GM21737 (cell line): ENCODE measurements at regions not wholly inside any gene's neighbourhood (a gene's known extent, or its start where the extent isn't known, plus 50 kb on each side); places are given as distances from the start of the nearest gene placed in this dataset.

Experiments used
- ATAC-seq: cut with Tn5 transposase; IDR thresholded peaks from one replicate; pipeline ENCODE4 v1.9.1; 2021; ENCODE audit warnings: mild to moderate bottlenecking, moderate library complexity; ENCODE audit not compliant: unreplicated experiment

DNA sequence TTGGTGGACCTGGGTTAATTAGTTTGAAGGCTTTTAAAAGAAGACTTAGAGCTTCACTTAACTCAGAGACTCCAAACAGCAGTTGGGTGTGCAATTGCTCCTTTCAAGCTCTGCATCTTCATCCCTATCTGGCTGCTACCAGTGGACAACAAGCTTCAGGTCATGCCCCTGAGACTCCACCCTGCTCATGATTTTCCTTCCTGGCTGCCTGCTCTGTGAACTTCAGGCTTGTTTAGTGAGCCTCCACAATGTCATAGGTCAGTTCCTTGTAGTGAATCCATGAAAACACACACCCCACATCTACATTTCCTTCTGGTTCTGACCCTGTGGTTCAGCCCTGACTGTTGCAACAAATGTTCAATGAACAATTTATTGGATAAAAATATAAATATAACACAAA is 61.1 kb upstream of the MARCKS start:
- ATAC-seq: no peak

DNA sequence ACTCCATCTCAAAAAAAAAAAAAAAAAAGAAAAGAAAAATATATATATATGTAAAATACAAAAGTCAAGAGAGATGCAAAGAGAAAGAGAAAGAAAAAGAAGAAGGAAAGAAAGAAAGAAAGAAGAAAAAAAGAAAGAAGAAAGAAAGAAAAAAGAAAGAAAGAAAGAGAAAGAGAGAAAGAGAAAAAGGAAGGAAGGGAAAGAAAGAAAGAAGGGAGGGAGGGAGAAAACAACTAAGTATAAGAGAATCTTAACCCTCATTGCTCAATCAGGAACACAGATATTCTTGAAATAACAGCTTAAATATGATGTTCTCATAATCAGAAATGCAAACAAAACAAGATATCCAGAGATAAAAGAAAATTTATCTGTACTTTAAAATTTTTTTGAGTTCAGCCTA is 54.4 kb upstream of the MARCKS start:
- ATAC-seq: no peak

DNA sequence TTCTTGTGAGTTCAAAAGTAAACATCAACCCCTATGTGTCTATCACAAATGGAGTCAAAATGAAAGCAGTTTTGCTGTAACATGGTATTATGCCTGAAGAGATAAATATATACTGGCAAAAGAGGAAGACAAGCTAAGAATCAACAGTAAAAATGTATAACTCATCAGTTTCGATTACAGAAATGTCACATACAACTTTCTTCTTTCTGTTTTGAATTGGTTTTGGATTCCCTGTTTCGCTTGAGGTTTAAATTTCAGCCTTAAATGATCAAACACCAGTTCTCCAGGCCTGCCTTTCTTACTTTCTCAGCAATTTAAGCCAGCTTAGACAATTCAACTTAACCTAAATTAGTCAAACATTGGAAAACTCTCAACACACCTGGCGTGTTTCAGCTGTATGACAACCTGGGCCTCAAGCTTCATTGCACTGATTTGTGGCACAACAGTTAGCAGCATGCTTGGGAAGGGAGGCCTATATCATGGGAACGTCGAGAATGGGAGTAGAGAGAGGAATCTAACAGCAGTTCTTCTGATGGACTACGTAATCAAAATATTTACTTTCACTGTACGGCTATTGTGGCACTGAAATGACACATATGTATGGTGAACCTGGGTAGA is 51.9 kb upstream of the MARCKS start:
- peak; percentile 72 for ATAC-seq

DNA sequence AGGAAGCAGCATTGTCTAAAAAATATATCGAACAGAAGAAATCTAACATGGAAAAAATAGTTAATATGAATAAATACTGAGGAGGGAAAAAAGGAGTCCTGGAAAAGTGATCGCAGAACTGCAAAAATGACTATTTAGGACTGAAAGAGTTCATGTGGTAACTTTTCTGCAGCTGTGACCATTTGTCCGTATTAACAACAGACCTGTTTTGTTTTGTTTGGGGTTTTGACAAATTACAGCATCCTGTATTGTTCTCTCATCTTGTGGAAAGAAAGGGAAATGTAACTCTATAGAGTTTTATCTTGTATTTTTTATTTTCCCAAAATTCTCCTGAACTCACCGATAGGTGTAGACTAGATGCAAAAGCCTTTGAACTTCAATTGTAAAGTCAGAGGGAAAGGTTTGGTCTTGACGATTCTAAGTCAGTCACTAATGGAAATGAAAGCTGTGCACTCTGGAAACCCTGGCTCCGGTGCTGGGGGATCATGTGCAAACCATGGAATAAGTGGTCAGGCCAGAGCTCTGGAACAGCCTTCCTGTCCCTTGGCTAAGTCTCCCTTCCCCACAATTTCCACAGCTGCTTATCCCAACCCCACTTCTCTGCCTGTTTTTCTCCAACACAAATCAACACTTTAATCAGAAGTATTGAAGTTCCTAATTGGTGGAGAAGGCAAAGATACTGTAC is 51.2 kb upstream of the MARCKS start:
- no peak for ATAC-seq
